Neural cell (in vitro differentiated cells): ENCODE measurements at regions not wholly inside any gene's neighbourhood (a gene's known extent, or its start where the extent isn't known, plus 50 kb on each side); places are given as distances from the start of the nearest gene placed in this dataset.

Experiments
- H2AFZ ChIP-seq: fragments of 200-600, 300-800 bp; sonication (generic), shearing (Covaris generic); 2 replicates; pipeline ENCODE4 v1.6.0; 2014; ENCODE audit warnings: low read depth, mild to moderate bottlenecking, antibody characterized with exemption, low read length, moderate library complexity
- H3F3A ChIP-seq: fragments of 200-600 bp; shearing (Covaris generic); 2 replicates; pipeline ENCODE4 v1.6.1; 2016; ENCODE audit warnings: mild to moderate bottlenecking, moderate library complexity, mixed read lengths, antibody characterized with exemption, low read length; ENCODE audit not compliant: insufficient read depth, poor library complexity, severe bottlenecking
- H3K27ac ChIP-seq: fragments of 200-600, 300-800 bp; sonication (generic), shearing (Covaris generic); 2 replicates; pipeline ENCODE4 v1.5.1; 2014; ENCODE audit warnings: mild to moderate bottlenecking, low read length, moderate library complexity
- H3K27me3 ChIP-seq: fragments of 300-800, 200-600 bp; sonication (generic), shearing (Covaris generic); 2 replicates; pipeline ENCODE4 v1.6.0; 2014; ENCODE audit warnings: mild to moderate bottlenecking, low read depth, low read length, moderate library complexity; ENCODE audit not compliant: insufficient read depth
- H3K36me3 ChIP-seq: fragments of 300-800, 200-600 bp; sonication (generic), shearing (Covaris generic); 2 replicates; pipeline ENCODE4 v1.5.1; 2014; ENCODE audit warnings: mild to moderate bottlenecking, antibody characterized with exemption, low read length, moderate library complexity; ENCODE audit not compliant: insufficient read depth
- H3K4me2 ChIP-seq: fragments of 300-800, 200-600 bp; sonication (generic), shearing (Covaris generic); 2 replicates; pipeline ENCODE4 v1.6.0; 2014; ENCODE audit warnings: mild to moderate bottlenecking, low read length
- H3K4me3 ChIP-seq: fragments of 300-800, 200-600 bp; sonication (generic), shearing (Covaris generic); 2 replicates; pipeline ENCODE4 v1.5.1; 2014; ENCODE audit warnings: mild to moderate bottlenecking, low read length, moderate library complexity
- H3K79me2 ChIP-seq: fragments of 200-600 bp; shearing (Covaris generic); replicated peaks from 2 replicates; pipeline ENCODE4 v1.6.0; 2014; ENCODE audit warnings: mild to moderate bottlenecking, low read length, moderate library complexity; ENCODE audit not compliant: insufficient read depth
- H3K9ac ChIP-seq: fragments of 300-800, 200-600 bp; sonication (generic), shearing (Covaris generic); 2 replicates; pipeline ENCODE4 v1.6.1; 2016; ENCODE audit warnings: mild to moderate bottlenecking, low read length, mixed read lengths
- H3K9me2 ChIP-seq: fragments of 200-600 bp; shearing (Covaris generic); 2 replicates; pipeline ENCODE4 v1.6.1; 2016; ENCODE audit warnings: mild to moderate bottlenecking, low read length, mixed read lengths; ENCODE audit not compliant: insufficient read depth
- H3K9me3 ChIP-seq: fragments of 200-600, 300-800 bp; sonication (generic), shearing (Covaris generic); 2 replicates; pipeline ENCODE4 v1.6.1; 2016; ENCODE audit warnings: mild to moderate bottlenecking, mixed run types, low read length, moderate library complexity, mixed read lengths
- H4K20me1 ChIP-seq: fragments of 200-600 bp; shearing (Covaris generic); 2 replicates; pipeline ENCODE4 v1.6.1; 2016; ENCODE audit warnings: mild to moderate bottlenecking, mixed run types; ENCODE audit not compliant: insufficient read depth
- CTCF ChIP-seq: fragments of 450-650 bp; IDR thresholded peaks from 2 replicates; pipeline ENCODE4 v1.5.1; 2014; ENCODE audit warnings: antibody characterized with exemption, mild to moderate bottlenecking, moderate library complexity; ENCODE audit not compliant: poor library complexity, severe bottlenecking
- EP300 ChIP-seq: fragments of 450-650 bp; conservative IDR thresholded peaks from 2 replicates; pipeline ENCODE4 v1.6.1; 2014; ENCODE audit warnings: antibody characterized with exemption, mild to moderate bottlenecking, moderate library complexity; ENCODE audit not compliant: poor library complexity, severe bottlenecking
- EZH2 ChIP-seq: fragments of 200-600, 300-800 bp; shearing (Covaris generic), sonication (generic); IDR thresholded peaks from 2 replicates; pipeline ENCODE4 v1.6.1; 2014; ENCODE audit warnings: antibody characterized with exemption, low read length, borderline replicate concordance, mild to moderate bottlenecking; ENCODE audit not compliant: insufficient read depth, poor library complexity, severe bottlenecking
- MXI1 ChIP-seq: fragments of 450-650 bp; conservative IDR thresholded peaks from 2 replicates; pipeline ENCODE4 v1.6.1; 2014; ENCODE audit warnings: antibody characterized with exemption, mild to moderate bottlenecking; ENCODE audit not compliant: poor library complexity, severe bottlenecking
- POLR2AphosphoS5 ChIP-seq: IDR thresholded peaks from 2 replicates; pipeline ENCODE4 v1.6.1; 2012
- RAD21 ChIP-seq: fragments of 450-650 bp; conservative IDR thresholded peaks from 2 replicates; pipeline ENCODE4 v1.6.1; 2014; ENCODE audit warnings: antibody characterized with exemption, mild to moderate bottlenecking, moderate library complexity
- REST ChIP-seq: IDR thresholded peaks from 2 replicates; pipeline ENCODE4 v1.6.1; 2012; ENCODE audit warnings: borderline replicate concordance
- SMC3 ChIP-seq: fragments of 450-650 bp; conservative IDR thresholded peaks from 2 replicates; pipeline ENCODE4 v1.6.1; 2014; ENCODE audit warnings: antibody characterized with exemption, mild to moderate bottlenecking, moderate library complexity; ENCODE audit not compliant: poor library complexity
- TAF1 ChIP-seq: IDR thresholded peaks from 2 replicates; pipeline ENCODE4 v1.6.1; 2012; ENCODE audit warnings: low read depth

DNA sequence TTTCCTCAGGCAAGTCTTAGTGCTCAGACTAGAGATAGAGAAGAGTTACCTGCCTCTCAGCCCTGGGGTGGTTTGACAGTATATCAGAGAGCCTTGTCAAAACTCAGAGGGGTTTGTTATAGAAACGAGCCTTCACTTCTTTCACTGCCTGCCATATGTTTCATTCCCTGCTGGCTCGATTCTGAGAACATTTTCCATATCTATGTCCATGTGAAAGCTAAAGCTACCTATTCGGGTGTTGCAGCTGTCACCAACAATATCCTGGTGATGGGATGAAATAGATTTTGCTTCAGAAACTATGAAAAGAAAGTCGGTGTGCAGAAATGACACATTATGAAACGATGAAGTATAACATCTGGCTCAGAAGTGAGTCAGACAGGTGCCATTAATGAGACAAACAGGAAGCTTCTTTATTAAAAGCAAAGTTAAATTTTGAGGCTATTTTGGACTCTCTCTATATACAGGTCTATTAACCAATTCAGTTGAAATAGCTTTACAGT lies 56.1 kb upstream of the TANK start:
- Histone ChIP-seq H3K9me3 (no peaks in the 10 kb centered on the region), H3K27me3 (no peaks in the 10 kb centered on the region), H3F3A (no peaks in the 10 kb centered on the region)

DNA sequence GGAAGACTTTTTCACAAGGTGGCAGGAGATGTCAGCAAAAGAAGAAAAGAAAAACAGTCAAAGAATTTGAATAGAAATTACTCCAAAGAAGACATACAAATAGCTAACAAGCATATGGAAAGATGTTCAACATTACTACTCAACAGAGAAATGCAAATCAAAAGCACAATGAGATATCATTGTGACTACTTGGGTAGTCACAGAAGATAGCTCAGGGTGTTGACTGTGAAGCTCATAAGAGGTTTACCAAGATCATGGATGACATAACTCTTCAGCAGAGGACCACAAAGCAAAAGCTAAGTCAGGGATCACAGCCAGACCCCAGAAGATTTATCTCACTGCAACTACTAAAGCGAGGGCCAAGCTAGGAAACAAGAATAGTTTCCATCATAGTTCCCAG lies 53.0 kb upstream of the TANK start:
- Histone ChIP-seq H3F3A (no peaks in the 10 kb centered on the region), H3K27ac (no peak overlapping the region), H2AFZ (no peak overlapping the region), H4K20me1 (no peaks in the 10 kb centered on the region), H3K4me3 (no peak overlapping the region), H3K27me3 (no peaks in the 10 kb centered on the region), H3K9ac (no peak overlapping the region), H3K9me2 (no peaks in the 10 kb centered on the region), H3K4me2 (no peak overlapping the region), H3K36me3 (no peaks in the 10 kb centered on the region), H3K9me3 (no peaks in the 10 kb centered on the region), H3K79me2 (no peaks in the 10 kb centered on the region)
- TF ChIP-seq SMC3 (no peak), POLR2AphosphoS5 (no peak), MXI1 (no peak), REST (no peak), RAD21 (no peak), EZH2 (no peak)

More for the DNA sequence above, 56.1 kb upstream of the TANK start:
- no peak for TF ChIP-seq SMC3
- peak; percentile 98 for TF ChIP-seq EP300
- TF ChIP-seq CTCF = no peak
- TF ChIP-seq EZH2 = no peak
- no peak for TF ChIP-seq RAD21
- no peak for TF ChIP-seq REST
- peak; percentile 46 for TF ChIP-seq MXI1
- TF ChIP-seq TAF1 = no peak
- TF ChIP-seq POLR2AphosphoS5 = peak; percentile 92
- Histone ChIP-seq H3K27ac (no peak overlapping the region), H3K4me3 (no peak overlapping the region), H3K9ac (no peak overlapping the region), H3K79me2 (no peaks in the 10 kb centered on the region), H3K36me3 (no peaks in the 10 kb centered on the region), H2AFZ (no peak overlapping the region), H4K20me1 (no peaks in the 10 kb centered on the region), H3K4me2 (no peak overlapping the region), H3K9me2 (no peaks in the 10 kb centered on the region)
